GM21717 (cell line): ENCODE measurements at regions not wholly inside any gene's neighbourhood (a gene's known extent, or its start where the extent isn't known, plus 50 kb on each side); places are given as distances from the start of the nearest gene placed in this dataset.
A peak's percentile ranks its signal among the peaks of the same experiment; 100 is the strongest.
"Not testable (repeated sequence)": the region's sequence is repeated elsewhere in the genome, so short reads cannot be mapped to it uniquely, and the experiment has no call there.

Source experiments
- ATAC-seq: cut with Tn5 transposase; IDR thresholded peaks from one replicate; pipeline ENCODE4 v1.9.1; 2021; ENCODE audit warnings: mild to moderate bottlenecking, moderate library complexity; ENCODE audit not compliant: unreplicated experiment

DNA sequence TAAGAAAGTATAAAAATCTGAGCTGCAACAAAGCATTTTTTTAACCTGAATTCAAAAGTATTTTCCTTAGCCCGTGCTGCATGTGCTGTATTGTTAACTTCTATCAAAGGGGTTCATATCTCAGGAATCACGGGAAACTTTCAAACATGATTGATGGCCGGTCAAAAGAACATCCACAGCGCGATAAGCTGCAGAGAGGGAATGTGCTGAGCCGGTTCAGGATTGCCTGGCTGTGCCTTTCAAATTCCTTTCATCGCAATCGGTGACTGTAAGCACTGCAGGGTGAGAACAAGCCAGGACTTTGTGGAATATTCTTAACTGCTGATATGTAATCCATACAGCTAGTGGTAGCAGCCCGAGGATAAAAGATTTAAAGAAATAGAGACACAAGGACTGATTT, 210.9 kb upstream of the NOCT start:
- ATAC-seq = no peak

GRCh38 chr4:138803051-138803450, 212.5 kb upstream of the NOCT start:
- ATAC-seq = no peak

- no peak for ATAC-seq
Measured at GRCh38 chr4:138802499-138802898, 213.1 kb upstream of the NOCT start.

DNA sequence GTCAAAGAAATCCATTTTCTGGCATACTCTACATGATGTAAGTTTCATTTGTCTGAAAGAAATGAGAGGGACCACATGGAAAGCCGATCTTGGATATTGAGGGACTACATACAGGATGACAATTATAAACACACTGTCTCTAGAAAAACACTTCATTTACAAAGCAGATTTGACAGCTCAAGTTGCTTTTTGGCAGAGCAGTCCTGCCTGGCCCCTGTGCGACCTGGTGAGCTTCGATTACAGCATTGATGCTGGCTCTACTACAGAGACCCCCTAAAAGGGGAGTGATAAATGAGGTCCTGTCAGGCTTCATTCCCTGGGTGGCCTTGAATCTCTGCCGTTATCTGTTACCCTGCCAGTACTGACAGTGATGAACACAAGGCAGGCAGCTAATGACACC, 215.2 kb upstream of the NOCT start:
- no peak for ATAC-seq

GRCh38 chr4:138798404-138798803, 217.2 kb upstream of the NOCT start:
- ATAC-seq = no peak

DNA sequence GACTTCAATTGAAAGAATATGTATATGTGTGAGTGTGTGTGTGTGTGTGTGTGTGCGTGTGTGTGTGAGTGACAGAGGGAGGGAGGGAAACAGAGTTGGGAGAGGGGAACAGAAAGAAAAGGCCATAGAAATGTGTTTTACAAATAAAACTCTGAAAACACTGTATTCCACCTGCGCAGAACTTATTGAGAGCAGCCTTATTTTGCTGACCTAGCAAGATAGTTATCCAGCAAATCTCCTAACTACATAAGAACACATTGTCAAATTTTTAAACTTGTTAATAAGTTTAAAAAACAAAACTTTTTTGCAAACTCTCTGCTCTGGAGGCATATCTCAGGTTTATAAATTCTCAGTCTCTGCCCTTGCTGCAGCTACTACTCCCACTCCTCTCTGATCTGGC, 217.9 kb upstream of the NOCT start:
- no peak for ATAC-seq

GRCh38 chr4:138796761-138797160, 218.8 kb upstream of the NOCT start:
- ATAC-seq = no peak

GRCh38 chr4:138790706-138791340, 224.8 kb upstream of the NOCT start:
- ATAC-seq = no peak

DNA sequence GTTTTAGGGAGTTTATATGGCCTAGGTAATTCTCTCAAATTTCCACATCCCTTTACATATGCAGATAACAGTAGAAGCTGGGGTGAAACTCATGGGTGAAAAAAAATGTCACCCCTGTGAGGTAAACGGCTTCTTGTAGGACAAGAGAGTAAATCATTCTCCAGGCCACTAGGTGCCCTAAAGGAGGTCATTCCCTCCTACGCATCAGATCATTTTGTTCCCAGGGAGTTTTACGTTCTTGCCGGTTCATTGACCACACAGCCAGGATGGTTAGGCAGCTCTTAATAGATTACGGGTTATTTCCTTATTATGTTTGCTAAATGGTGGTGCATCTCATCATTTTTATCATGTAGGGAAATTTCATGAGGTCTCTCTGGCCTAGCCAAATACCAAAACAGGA, 225.8 kb upstream of the NOCT start:
- ATAC-seq = no peak

DNA sequence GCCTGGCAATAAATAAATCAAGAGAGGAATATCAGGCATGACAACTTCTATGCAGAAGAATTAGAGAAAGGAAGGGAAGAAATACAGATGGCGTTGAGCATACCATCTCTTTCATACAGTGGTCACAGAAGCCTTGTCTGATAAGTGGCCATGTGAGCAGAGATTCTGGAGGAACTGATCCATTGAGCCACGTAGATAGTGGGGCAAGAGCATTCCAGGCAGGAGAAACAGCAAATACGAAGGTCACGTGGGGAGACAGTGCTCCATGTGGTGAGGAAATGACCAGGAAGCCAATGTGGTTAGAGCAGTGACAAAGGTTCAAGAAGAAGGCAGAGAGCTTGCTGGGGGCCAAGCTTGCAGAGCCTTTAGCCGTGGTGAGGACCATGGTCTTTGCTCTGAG, 226.7 kb upstream of the NOCT start:
- ATAC-seq = no peak

DNA sequence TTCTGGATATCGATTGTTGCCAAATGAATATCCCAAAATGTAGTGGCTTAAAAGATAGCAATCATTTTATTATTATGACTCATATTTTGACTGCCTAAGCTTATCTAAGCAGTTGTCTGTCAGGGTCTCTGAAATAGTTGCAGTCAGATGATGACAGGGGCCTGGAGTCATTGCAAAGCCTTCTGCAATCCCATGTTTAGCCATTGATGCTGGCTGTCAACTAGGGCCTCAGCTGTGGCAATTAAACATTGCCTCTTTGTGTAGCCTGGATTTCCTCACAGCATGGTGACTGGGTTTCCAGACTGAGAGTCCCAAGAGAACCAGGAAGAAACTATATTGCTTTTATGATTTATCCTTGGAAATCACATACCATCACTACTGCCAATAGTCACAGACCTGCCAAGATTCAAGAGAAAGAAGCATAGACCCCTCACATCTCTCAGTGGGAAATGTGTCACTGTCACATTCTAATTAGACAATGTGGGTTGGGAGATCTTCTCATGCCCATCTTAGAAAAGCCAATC, 227.3 kb upstream of the NOCT start:
- no peak for ATAC-seq

GRCh38 chr4:138779761-138780160, 235.8 kb upstream of the NOCT start:
- ATAC-seq = not testable (repeated sequence)

GRCh38 chr4:138775890-138776289, 239.7 kb upstream of the NOCT start:
- ATAC-seq = peak; percentile 77

DNA sequence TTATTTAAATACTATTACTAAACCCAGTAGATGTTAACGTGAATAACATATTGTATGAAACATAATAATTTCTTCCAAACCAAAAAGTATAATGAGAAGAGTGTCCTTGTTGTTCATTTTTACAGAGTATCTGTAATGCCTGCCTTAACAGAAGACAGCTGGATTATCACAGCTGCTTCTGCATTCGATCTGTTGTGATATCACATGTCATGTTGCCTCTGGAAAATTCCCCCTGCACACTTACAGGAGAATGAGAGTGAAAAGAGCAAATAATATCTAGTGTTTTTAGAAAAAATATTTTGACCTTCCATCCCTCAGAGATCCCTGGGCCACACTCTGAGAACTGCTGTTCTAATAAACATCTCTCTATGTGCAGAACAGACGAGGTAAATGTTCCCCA, 240.1 kb upstream of the NOCT start:
- ATAC-seq = no peak

DNA sequence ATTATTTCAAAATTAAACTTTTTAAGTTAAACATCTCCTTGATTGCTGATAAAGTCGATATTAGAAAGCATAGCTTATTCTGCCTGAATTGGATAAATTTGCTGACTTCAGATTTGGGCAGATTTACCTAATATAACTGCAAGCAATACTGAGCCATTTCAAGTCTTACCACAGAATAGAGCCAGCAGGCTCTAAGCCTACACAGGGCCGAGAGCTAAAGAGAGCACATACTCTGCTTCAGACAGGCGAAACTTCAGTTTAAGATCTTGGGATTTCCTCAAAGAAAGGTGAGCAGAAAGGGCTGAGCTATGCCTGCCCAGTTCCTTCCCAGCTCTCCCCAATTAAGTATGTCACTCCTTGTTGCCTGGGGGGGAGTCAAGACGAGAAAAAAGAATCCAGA, 240.6 kb upstream of the NOCT start:
- ATAC-seq = no peak

DNA sequence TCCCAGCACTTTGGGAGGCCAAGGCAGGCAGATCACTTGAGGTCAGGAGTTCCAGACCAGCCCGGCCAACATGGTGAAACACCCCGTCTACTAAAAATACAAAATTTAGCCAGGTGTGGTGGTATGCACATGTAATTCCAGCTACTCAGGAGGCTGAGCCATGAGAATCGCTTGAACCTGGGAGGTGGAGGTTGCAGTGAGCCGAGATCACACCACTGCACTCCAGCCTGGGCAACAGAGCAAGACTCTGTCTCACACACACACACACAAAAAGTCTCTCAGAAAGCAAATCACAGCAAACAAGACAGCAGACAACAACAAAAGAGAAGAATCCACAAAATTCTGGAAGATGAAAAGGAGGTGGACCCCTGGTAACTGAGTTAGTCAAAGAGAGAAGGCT, 241.5 kb upstream of the NOCT start:
- not testable (repeated sequence) for ATAC-seq

- ATAC-seq = no peak
Measured at GRCh38 chr4:138773321-138773720, 242.3 kb upstream of the NOCT start.

- no peak for ATAC-seq
Measured at GRCh38 chr4:138772366-138772765, 243.2 kb upstream of the NOCT start.

- no peak for ATAC-seq
Measured at GRCh38 chr4:138770818-138771217, 244.8 kb upstream of the NOCT start.

- no peak for ATAC-seq
Measured at GRCh38 chr4:138766332-138766731, 249.2 kb upstream of the NOCT start.

- no peak for ATAC-seq
Measured at GRCh38 chr4:138765442-138765841, 250.1 kb upstream of the NOCT start.

DNA sequence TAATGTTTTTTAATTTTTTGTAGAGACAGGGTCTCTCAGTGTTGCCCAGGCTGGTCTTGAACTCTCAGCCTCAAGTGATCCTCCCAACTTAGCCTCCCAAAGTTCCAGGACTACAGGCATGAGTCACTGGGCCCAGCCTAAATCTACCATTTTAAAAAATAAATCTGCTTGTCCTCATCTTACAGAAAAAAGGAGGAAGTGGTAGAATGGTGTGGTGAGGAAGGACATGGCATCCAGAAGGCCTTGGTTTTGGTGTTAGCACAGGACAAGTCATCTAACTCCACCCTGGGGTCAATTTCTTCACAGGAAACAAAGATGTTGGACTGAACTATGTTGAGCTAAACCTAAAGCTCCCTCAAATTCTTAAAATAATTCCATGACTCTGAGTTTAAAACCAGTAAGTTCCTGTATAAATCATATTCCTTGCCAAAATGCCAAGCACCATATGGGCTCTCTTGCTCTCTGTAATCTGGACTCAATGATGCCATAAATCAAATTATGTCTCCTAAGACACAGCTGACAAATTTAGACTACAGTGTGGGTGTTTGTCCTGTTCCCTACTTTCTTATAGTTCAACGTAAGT, 253.9 kb upstream of the NOCT start:
- no peak for ATAC-seq

GRCh38 chr4:138759554-138759902, 256.1 kb upstream of the NOCT start:
- no peak for ATAC-seq
